ENCODE measurements at regions not wholly inside any gene's neighbourhood (a gene's known extent, or its start where the extent isn't known, plus 50 kb on each side); places are given as distances from the start of the nearest gene placed in this dataset.

- FAIRE-seq, result no peak
These were observed 265.2 kb downstream of the GADD45G start for GRCh38 chr9:89869793-89870580.

GRCh38 chr9:89871871-89872331, 267.1 kb downstream of the GADD45G start:
- no peak for FAIRE-seq

GRCh38 chr9:89872426-89872912, 267.7 kb downstream of the GADD45G start:
- FAIRE-seq, result no peak

- no peak for FAIRE-seq
These were observed 268.3 kb downstream of the GADD45G start for GRCh38 chr9:89872913-89873707.

GRCh38 chr9:89873801-89874200, 269.0 kb downstream of the GADD45G start:
- FAIRE-seq, result no peak

- FAIRE-seq, result no peak
These were observed 269.8 kb downstream of the GADD45G start for GRCh38 chr9:89874351-89875321.

- no peak for FAIRE-seq
These were observed 272.5 kb downstream of the GADD45G start for GRCh38 chr9:89877051-89878002.

- no peak for FAIRE-seq
These were observed 273.2 kb downstream of the GADD45G start for GRCh38 chr9:89878003-89878411.

GRCh38 chr9:89878687-89879086, 273.9 kb downstream of the GADD45G start:
- no peak for FAIRE-seq

GRCh38 chr9:89879276-89879675, 274.5 kb downstream of the GADD45G start:
- FAIRE-seq, result no peak

- FAIRE-seq, result no peak
These were observed 274.9 kb downstream of the GADD45G start for GRCh38 chr9:89879701-89880100.

GRCh38 chr9:89880161-89880560, 275.3 kb downstream of the GADD45G start:
- no peak for FAIRE-seq

GRCh38 chr9:89880721-89881120, 275.9 kb downstream of the GADD45G start:
- no peak for FAIRE-seq

GRCh38 chr9:89881431-89881830, 276.6 kb downstream of the GADD45G start:
- FAIRE-seq, result no peak

GRCh38 chr9:89882930-89883361, 278.1 kb downstream of the GADD45G start:
- FAIRE-seq, result no peak

GRCh38 chr9:89883401-89884341, 278.9 kb downstream of the GADD45G start:
- FAIRE-seq, result no peak

GRCh38 chr9:89884356-89885083, 279.7 kb downstream of the GADD45G start:
- FAIRE-seq, result no peak

GRCh38 chr9:89885156-89885555, 280.3 kb downstream of the GADD45G start:
- no peak for FAIRE-seq

GRCh38 chr9:89886281-89886700, 281.5 kb downstream of the GADD45G start:
- no peak for FAIRE-seq
